PC-3 (cell line): ENCODE measurements at regions not wholly inside any gene's neighbourhood (a gene's known extent, or its start where the extent isn't known, plus 50 kb on each side); places are given as distances from the start of the nearest gene placed in this dataset.

Experiments
- EZH2 ChIP-seq: fragments of 300-600 bp; sonication (generic); IDR thresholded peaks from one replicate; pipeline ENCODE4 v1.6.1; 2017; ENCODE audit warnings: antibody characterized with exemption, mild to moderate bottlenecking, low read length; ENCODE audit not compliant: unreplicated experiment
- TF ChIP-seq, protein P1 (sequence below): fragments of 300-600 bp; sonication (generic); conservative IDR thresholded peaks from 2 replicates; pipeline ENCODE4 v1.5.1; 2017; ENCODE audit warnings: antibody characterized with exemption, low read depth, mild to moderate bottlenecking, low read length

DNA sequence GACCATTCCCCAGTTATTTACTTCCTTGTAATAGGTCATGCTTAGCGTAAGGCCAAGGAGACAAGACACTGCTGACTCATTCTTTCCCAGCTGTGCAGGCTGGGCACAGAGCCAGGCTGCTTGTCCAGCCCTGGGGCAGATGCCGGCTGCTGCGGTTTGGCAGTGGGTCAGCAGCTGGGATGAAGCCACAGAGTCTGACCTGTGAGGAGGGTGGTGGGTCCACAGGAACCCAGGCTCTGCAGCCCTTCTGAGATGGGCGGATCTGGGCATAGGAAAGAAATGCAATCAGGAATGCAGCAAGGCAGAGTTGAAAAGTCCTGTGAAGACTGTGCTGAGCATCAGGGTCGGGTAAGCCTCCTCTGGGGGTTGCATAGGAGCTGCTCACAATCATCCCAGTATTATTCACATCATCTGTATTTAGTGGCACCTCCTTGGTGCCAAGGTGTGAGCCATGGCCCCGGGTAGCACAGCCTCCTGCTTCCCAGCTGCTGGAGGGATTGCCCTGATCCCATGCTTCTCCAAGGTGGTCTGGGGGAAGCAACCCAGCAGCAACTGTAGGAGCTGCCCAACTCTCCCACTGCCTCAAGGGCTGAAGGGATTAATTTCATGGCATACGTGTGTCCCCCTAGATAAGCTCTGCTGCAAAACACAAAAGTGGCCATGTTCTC lies 139.0 kb downstream of the DDX1 start:
- TF ChIP-seq, protein P1, sequence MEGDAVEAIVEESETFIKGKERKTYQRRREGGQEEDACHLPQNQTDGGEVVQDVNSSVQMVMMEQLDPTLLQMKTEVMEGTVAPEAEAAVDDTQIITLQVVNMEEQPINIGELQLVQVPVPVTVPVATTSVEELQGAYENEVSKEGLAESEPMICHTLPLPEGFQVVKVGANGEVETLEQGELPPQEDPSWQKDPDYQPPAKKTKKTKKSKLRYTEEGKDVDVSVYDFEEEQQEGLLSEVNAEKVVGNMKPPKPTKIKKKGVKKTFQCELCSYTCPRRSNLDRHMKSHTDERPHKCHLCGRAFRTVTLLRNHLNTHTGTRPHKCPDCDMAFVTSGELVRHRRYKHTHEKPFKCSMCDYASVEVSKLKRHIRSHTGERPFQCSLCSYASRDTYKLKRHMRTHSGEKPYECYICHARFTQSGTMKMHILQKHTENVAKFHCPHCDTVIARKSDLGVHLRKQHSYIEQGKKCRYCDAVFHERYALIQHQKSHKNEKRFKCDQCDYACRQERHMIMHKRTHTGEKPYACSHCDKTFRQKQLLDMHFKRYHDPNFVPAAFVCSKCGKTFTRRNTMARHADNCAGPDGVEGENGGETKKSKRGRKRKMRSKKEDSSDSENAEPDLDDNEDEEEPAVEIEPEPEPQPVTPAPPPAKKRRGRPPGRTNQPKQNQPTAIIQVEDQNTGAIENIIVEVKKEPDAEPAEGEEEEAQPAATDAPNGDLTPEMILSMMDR, result no peak
- no peak for TF ChIP-seq EZH2
